Left ventricle myocardium superior (tissue), 1 donor: ENCODE measurements at regions not wholly inside any gene's neighbourhood (a gene's known extent, or its start where the extent isn't known, plus 50 kb on each side); places are given as distances from the start of the nearest gene placed in this dataset.
A peak's percentile ranks its signal among the peaks of the same experiment; 100 is the strongest.

Experiments used
- ATAC-seq: fragments of 200-7000 bp; cut with Tn5 transposase; one replicate; pipeline ENCODE4 v1.9.1; 2020; ENCODE audit warnings: mild to moderate bottlenecking, moderate library complexity
- DNase-seq: peaks from one replicate; pipeline ENCODE4 v3.0.0-alpha.2; 2020
- intact Hi-C: fragments of 100-400 bp; cut with micrococcal nuclease; formaldehyde crosslinking; loops from one replicate; pipeline ENCODE4 v1.11.0; 2022
- donor health status: DM: no; HTN: yes; CAD: no; lungs with severe emphysema.

DNA sequence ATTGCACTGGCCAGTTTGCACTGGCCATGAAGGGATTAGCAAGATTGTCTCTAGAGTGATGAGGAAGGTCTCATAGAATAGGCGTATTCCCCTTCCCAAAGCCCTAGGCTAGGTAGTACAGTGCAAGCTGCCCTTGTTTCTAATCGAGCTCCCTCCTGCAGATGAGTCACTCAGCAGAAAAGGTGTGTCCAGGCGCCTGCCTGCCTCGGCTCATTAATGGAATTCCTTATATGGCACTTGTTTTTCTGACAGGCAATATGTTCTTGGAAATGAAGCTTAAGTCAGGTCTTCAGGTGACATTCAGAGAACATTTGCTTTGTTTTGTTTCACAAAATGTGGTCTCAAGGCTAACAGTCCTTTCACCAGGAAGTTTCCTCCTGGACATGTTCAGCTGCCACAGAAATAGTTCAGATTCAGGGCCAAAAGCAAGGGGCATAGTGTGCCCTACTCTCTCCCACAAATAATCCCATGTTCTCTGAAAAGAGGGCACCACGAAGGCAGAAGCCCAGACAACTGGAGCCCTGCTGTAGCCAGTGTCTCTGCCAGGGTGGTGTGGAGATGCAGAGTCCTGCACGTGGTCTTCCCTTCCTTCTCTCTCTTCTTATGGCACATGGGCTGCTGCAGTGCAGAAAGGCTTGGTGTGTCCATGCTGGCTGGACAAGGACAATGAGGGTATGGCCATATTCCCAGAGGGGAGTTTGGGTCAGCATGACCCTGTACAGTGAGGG is 281.1 kb upstream of the MAP3K1 start:
- intact Hi-C loops: no loop called here
- no peak for ATAC-seq

DNA sequence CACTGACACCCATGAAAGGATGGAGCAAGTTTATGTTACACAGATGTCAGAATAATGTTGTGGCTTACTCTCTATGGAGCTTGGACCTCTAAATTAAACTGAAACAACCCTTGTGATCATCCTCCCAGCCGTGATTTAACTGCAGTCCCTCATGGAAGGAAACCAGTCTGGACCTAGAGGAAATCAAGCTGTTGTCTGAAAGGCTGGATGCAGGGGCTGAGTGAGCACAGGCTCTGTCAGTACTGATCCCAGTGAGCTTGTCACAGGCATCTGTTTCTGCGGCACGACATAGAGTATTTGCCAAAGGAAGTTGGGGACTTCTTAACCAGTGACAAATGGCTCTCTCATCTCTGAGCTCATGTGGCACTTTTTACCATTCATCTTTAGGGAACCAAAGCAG is 282.9 kb upstream of the MAP3K1 start:
- no peak for DNase-seq
- no peak for ATAC-seq
- intact Hi-C loops: no loop called here

More for the DNA sequence above, 281.1 kb upstream of the MAP3K1 start:
- DNase-seq: no peak

DNA sequence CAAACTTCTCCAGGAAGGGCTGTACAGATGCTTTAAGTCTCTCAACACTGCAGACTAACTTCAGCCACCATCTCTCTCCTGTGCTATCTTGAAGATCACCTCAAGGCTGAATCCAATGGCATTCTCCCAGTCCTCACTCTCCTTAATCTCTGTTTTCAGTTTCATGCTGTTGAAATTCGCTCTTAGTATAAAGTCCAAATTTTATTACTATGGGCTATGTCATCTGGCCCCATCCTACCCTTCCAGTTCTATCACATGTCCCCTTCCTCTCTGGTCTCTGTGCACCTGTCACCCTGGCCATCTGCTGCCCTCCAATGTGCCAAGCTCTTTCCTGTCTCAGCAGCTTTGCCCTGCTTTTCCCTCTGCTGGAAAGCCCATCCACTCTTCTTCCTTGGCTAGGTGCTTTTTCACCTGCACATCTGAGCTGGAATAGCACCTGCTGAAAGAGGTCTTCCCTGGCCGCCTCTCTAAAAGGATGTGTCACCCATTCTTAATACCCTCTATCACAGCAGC is 284.7 kb upstream of the MAP3K1 start:
- ATAC-seq: no peak
- intact Hi-C loops: no loop called here
- DNase-seq: no peak

DNA sequence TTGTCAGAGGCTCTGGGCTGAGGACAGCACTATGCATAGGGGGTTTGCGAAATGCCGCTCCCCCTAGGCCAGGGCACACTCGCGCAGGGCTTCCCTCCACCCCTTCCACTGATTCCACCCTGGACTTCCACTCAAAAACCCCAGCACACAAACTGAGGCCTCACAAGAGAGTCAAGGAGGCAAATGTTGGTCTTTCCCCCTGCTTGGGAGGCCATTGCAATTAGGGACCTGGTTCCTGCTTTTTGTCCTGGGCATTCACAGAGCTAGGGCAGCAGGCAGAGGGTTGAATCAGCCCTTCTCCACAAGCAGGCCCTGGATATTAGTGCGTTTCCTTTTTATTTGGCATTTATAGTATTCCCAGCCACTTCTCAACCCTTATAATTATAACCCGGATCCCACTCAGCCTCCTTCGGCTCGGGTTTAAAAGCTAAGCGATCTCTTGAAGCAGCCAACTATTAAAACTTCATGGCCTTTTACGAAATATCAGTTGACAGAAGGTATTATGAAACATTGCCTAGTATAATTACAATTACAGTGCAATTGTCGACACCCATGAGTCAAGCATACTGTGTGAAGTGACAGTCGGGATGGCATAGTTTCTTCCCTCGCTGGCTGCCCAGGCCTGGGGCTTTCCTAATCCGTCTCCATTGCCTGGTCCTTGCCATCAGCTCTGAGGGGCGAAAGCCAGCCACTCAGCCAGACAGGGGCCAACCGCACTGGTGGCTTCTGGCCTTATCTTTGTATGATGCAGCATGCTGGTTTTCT is 285.5 kb upstream of the MAP3K1 start:
- DNase-seq: no peak
- intact Hi-C loops: no loop called here
- no peak for ATAC-seq

DNA sequence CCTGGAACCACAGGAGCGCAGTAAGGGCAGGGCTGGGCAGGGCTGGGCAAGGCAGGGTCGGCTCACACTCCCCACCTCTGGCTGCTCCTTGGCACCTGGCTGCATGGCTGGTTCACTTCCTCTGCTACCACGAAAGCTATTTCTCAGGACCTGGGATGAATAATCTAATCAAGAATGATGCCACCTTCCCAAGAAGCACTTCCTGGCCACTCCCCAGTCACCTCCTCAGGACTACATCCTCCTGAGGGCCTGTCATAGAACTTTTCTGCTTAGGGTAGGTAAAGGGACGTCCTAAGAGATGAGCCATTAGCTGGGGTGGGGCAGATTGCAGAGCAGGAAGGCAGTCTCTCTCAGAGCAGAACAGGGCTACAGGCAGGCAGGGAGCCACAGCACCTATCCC is 288.2 kb upstream of the MAP3K1 start:
- intact Hi-C loops: no loop called here
- DNase-seq: no peak
- no peak for ATAC-seq

DNA sequence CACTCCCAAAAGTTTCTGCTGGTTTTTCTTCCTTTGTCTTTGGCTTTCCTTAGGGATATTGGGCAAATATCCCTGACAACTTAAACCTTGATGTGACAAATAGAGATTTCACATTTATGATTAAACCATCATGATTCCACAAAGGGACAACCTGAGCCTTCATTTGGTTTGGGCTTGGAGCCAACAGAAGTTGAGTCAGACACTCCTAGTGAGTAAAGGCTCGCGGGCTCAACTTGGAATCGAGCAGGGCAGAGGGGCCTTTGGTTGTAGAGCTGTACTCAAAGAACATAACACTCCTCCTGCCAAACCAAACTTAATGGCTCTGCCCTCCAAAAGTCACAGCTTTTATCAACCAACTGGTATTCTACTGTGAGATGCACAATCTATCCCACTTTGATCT is 290.2 kb upstream of the MAP3K1 start:
- intact Hi-C loops: no loop called here
- ATAC-seq (no peak), DNase-seq (no peak)

DNA sequence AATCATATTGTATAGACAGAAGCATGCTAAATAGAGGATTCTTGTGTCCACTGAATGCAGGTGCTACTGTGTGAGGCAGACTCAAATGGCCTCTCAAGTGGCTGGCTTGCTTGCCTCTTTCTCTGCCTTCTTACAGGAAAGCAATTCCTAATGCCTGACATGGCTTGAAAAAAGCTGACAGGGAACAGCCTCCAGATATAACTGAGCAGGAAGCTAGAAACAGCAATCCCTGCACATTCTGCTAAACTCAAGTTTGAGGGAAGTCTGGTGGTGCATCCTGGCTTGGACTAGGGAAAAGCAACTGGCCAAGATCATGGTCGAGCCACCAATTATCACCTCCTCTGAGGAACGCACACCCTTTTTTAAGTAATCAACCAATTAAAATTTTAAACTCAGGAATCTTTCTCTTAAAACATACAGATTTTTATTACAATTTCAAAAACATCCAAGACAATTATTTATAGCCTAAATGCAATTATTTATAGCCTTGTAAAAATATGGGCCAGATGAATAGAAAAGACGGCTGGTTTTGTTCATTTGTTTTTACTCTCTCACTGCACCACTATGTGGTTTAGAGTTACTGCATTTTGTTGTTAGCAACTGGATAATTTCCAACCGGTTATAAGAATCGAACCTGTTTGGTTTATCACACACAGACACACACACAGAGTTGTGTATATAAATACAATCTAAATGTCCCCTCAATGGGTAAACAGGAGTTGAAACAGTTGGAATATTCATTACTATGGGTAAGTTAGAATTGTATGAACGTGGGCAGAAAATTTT is 290.9 kb upstream of the ANKRD55 start:
- intact Hi-C loops: no loop called here
- ATAC-seq: peak; percentile 64

DNA sequence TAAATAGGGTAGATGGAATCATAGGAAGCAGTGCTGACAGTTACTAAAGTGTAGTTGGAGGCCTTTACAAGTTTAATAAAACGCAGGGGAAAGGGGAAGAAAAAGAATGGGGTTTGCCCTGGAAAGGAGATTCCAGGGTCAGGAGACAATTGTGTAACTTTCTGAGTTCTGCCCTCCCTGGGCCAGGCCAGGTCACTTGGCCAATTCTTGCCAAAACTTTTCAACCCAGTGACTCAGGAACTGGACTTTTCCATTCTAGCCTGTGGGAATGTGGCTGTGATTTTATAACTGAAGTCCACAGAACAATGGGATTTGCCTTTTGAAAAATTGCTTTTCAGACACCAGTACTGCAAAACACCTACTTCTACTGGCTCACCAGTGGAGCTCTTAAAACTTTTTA is 289.8 kb upstream of the ANKRD55 start:
- ATAC-seq: peak; percentile 85

More for the DNA sequence above, 290.9 kb upstream of the ANKRD55 start:
- no peak for DNase-seq

DNA sequence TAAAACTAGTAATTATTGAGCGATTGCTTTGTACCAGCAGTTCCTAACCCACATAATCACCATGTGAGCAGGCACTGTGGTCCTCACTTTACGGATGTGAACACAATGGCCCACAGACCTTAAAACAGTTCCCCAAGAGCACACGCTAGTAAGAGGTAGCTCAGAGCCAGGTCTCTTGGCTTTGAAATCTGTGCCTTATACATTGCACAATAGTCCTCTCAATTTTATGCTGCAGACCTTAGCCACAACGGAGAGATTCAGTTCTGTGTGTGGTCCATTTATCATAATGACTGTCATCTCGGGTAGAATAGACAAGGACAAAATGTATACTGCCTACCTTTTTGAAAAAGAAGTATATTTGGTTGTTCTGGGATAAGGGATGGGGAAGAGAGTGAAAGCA is 289.0 kb upstream of the ANKRD55 start:
- ATAC-seq (no peak), DNase-seq (no peak)
- intact Hi-C loops: no loop called here

More for the DNA sequence above, 289.8 kb upstream of the ANKRD55 start:
- intact Hi-C loops: no loop called here
- DNase-seq: peak; percentile 47

DNA sequence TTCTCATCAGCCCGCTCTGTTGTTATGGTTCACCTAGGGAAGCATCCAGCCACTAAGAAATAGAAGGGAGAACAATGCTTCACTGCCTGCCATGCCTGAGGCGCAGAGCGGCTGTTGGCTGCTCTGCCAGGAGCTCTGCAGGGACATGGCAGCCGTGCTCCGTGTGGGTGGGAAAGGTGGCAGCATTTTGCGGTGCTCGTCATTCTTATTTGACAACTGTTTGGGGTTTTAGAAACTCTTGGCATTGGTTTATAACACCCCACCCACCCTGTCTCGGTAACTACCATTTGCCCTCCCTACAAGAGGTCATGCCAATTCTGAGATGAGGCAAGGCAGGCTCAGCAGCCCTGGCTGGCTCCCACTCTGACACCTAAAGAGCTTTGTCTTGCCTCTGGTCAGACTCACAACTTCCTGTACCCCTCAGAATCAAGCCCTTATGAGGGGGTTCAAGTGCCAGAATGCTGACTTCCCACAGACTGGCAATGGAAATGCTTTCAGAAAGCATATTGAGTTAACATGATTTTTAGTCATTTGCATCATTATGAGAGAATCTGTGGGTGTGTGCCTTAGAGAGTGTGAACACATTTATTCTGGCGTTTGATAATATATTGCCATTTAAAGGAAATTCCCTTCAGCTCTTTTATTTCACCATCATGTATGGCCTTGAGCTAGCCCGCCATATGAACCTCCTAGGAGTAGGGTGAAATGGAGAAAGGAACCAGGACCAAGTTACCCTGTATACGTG is 288.0 kb upstream of the ANKRD55 start:
- DNase-seq (no peak), ATAC-seq (no peak)
- intact Hi-C loops: no loop called here

DNA sequence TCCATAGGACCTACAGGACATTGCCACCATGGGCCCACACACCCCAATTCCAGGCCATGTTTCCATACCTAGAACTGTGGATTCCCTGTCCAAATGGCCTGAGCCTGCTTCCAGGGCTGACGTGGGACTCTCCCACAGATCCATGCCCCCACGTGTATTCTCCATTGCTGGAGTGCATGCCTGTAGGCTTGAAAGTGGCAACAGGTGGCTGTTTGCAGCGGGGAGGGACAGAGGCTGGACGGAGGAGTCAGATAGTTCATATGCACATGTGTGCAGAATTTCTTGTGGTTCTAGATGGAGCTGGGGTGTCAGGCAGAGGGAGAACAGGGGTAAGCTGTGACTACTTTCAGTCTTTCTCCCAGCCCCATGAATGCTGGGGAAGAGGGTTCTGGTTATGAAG is 285.7 kb upstream of the ANKRD55 start:
- ATAC-seq (no peak), DNase-seq (no peak)
- intact Hi-C loops: no loop called here

DNA sequence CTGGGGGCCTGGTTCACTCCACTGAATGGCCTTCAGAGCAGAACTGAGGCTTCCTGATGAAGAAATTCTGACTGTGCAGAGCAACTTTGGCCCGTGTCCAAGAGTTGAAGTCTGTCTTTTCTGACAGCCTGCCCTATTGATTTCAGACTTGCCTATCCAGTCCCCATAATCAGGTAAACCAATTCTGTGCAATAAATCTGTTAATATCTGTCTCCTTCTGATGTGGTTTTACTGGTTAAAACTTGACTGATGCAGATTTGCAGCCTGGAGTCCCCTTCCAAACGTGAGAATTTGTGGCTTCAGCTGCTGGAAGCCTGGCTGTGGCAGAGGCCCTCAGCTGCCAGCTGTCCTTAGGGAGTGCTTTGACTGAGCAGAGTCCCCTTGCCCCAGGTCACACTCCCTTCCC is 283.9 kb upstream of the ANKRD55 start:
- ATAC-seq: peak; percentile 42
- intact Hi-C loops: no loop called here
- DNase-seq: no peak

DNA sequence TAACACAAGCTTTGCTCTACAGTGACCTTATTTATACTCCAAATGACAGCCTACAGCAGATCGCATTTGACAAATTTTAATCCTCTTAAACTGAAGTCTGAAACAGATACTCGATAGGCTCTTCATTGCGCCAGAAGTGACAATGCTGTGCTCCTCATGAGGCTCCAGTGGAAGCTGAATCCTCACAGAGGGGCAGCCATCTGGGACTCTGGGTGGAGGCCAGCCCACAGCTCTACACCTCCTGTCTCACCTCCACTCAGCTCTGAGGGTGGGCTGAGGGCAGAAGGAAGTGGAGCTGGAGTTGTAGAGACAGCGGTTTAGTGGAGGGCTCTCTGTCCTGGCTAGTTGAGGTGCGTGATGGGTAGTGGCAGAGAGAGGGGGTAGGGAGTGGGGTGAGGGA is 283.3 kb upstream of the ANKRD55 start:
- intact Hi-C loops: no loop called here
- ATAC-seq: no peak

DNA sequence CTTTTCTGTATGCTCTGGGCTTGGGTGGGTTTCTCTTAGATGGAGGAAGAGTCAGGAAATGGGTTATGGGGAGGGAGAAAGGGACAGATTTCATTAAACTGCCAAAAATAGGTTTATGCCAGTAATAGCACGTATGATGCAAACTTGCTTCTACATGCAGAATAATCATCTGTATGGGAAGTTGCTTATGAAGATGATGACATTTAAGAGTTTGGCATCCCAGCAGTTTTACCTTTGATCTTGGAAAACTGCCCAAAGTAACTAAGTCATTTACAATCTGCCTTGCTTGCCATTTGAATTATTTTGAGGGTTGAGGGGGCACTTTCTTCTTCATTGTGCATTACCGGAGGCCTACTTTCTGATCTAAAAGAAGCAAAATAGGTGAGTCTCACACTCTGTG is 282.9 kb upstream of the ANKRD55 start:
- ATAC-seq: no peak
- intact Hi-C loops: no loop called here

More for the DNA sequence above, 283.3 kb upstream of the ANKRD55 start:
- no peak for DNase-seq

DNA sequence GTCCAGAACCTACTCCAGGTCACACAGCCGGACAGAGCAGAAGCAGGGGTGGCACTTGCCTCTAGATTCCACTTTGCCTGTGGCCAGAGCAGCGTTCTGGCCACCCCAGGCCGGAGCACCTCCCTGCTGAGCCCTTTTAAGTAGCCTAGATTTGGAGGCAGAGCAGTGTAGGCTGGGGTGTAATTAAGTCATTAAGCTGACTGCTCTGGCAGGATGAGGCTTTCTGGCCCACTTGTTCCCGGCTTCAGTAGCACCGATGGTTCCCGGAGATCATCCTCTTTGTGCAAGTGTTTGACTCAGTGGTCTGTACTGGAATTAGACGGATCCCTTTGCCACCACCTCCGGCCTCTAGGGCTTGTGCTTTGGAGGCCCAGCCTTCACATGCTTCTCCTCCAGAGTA is 281.9 kb upstream of the ANKRD55 start:
- intact Hi-C loops: no loop called here
- no peak for ATAC-seq
- DNase-seq: no peak

More for the DNA sequence above, 282.9 kb upstream of the ANKRD55 start:
- DNase-seq: no peak

DNA sequence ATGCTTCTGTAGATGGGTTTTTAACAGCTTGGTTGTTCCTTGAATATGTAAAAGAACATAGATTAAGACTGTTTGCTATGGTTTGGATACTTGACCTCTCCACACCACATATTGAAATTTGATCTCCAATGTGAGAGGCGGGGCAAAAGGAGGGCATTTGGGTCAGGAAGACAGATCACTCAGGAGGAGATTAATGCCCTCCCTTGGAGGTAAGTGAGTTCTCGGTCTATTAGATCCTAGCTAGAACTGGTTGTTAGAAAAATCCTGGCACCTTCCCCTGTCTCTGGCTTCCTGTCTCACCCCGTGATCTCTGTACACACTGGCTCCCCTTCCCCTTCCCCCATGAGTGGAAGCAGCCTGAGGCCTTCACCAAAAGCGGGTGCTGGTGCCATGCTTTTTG is 281.1 kb upstream of the ANKRD55 start:
- DNase-seq (no peak), ATAC-seq (no peak)
- intact Hi-C loops: no loop called here

DNA sequence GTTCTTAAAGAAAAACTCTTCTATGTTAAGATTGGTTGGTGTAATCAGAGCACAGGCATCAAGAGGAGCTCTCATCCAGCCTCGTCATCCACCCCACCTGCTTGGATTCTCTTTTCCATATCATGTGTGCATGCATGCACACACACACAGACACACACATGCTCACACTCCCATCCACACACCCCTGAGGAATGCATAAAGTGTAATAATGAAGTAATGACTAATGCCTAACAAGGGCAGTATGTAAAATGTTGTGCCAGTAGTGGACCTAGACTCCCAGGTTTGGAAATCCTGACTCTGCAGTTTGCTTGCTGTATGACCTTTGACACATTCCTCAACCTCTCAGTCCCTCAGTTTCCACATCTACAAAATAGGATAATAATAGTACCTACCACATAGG is 280.0 kb upstream of the ANKRD55 start:
- no peak for DNase-seq
- no peak for ATAC-seq
- intact Hi-C loops: no loop called here

DNA sequence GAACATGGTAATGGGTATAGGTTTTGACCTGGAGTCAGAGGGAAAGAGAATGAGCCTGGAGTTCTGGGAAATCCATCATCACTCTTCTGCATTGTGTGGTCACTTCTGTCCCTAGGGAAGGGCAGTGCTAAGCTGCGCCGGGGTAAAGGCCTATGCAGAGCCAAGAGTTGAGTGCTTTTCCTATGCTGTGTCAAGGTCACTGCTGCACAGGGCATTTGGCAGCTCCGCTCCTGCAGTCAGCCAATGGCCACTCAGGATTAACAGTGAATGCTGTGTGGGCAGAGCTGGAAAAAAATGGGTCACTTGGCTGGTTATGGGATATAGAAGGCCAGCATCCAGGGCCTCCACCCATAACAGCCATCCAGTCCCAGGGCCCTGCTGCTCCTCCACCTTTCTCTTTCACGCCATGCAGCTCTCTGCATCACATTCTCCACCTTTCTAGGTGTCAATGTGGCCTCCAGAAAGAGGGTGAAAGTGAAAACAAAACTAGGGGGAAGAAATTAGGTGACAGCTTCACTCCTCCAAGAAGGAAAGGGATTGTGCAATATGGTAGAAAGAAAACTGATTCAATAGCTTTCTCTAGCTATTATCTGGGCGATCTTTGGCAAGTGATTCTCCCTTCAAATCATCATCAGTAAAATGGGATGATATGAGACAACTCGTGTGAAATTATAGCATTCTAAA is 279.3 kb upstream of the ANKRD55 start:
- DNase-seq (peak; percentile 50), ATAC-seq (peak; percentile 94)
- intact Hi-C loops: no loop called here
